Activated CD8-positive, alpha-beta memory T cell treated with anti-CD3 and anti-CD28 coated beads for 1 hour (primary cell): ENCODE measurements at regions not wholly inside any gene's neighbourhood (a gene's known extent, or its start where the extent isn't known, plus 50 kb on each side); places are given as distances from the start of the nearest gene placed in this dataset.

ENCODE experiments used
- DNase-seq, 2 donors: peaks; one replicate each; pipeline ENCODE4 v3.0.0-alpha.2; 2020; ENCODE audit warnings: low read depth in 1 of 2; ENCODE audit errors: extremely low read depth in 1 of 2

DNA sequence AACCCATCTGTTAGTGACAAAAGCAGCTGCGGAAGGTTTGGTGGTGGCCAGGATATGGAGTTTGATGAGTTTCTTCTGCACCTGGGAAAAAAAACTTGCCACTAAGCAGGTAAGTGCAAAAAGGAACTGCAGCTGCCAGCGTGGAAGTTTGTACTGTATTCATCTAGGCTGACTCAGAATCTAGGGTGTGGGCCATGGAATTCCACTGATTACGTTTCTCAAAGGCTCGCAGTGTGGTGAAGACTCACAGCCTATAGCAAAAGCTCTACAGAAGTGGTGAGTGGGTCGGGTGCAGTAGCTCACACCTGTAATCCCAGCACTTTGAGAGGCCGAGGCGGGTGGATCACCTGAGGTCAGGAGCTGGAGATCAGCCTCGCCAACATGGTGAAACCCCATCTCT, 334.6 kb upstream of the GRM7 start:
- no peak for DNase-seq

DNA sequence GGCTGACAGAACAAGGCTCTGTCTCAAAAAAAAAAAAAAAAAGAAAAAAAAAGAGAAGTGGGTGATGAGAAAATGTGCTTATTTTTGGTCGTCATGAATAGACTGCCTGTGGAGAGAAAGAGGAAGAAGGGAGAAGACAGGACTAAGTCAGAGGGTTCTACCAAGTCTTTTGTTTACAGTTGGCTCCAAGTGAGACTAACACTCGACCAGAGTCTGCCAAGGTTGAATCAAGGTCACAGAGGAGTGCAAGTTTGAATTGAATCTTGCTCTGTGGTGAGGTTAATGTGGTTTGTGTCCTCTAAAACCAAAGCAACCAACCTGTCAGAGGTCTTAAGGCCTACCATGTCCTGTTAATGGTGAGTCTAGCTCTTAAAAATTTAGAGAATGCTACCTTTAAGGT, 334.1 kb upstream of the GRM7 start:
- DNase-seq = no peak

DNA sequence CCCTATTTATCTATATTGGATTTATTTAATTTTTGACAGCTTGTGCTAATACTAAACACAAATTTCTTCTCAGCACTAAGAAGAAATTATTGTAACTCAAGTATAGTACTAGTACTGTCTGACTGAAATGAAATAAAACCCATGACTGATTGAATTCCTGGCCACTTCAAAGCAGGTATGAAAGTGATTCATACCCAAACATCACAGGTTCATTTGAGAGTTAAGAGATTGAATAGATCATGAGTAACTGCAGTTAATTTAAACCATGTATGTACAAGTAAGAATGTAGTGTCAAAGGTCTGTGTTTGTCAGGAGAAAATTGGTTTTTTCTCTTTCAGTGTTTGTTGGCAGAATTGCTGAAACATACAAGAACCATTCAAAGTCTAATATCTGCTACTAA, 332.0 kb upstream of the GRM7 start:
- no peak for DNase-seq

DNA sequence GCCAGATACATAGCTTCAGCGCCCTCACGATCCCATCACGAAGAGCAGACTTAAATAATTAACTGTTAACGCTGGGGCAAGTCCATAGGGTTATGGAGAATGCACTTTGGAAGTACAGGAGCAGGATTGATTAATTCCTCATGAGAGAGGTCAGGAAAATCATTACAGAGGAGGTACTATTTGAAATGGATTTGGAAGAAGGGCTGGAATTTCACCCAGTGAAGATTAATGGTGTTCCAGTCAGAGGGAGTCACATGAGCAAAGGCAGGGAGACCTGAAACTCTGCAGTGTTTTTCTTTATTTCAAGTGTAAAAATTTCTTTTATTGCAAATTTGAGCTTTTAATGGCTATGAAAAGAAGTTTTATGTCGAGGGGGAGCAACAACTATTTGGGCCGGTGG, 329.8 kb upstream of the GRM7 start:
- DNase-seq = no peak

DNA sequence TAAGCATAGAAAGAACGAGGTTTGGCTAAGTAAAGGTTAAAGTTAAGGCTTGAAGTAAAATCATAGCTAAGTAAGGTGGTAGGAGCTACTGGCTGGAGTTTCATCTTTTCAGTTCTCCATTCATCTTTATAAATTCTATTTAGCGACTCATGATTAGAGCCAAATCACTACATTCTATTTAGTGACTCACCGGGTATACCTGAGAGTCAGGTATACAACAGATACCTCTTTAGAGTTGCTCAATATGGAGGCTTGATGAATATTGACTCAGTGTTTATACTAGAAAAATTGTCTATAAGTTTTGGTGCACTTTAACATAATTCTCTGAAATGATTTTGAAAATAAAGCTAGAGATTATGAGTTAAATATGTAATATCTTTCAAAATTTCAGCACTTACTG, 328.8 kb upstream of the GRM7 start:
- DNase-seq = no peak

DNA sequence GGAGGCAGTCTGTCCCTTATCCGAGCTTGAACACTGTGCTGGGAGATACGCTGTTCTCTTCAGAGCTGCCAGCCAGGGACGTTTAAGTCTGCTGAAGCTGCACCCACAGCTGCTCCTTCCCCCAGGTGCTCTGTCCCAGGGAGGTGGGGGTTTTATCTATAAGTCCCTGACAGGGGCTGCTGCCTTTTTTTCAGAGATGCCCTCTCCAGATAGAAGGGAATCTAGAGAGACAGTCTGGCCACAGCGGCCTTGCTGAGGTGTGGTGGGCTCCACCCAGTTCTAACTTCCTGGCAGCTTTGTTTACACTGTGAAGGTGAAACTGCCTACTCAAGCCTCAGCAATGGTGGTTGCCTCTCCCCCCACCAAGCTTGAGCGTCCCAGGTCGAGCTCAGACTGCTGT, 319.9 kb upstream of the GRM7 start:
- DNase-seq = no peak

DNA sequence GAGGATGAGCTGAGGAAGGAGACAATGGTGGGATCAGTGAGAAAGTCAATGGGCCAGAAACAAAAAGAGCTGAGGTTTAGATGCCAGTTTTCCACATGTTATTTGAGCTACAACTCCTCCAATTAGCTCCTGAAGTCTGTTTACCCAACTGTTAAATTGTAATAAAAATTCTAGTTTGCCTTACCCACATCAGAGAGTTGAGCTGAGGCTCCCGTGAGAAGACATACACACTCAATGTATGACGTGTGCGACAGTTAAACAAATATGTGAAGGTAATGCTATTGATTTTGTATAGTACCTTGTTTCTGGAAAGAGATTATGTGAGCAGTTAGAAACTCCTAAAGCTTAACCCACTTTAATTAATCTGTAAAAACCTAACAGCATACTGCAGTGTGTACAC, 318.1 kb upstream of the GRM7 start:
- DNase-seq = no peak

DNA sequence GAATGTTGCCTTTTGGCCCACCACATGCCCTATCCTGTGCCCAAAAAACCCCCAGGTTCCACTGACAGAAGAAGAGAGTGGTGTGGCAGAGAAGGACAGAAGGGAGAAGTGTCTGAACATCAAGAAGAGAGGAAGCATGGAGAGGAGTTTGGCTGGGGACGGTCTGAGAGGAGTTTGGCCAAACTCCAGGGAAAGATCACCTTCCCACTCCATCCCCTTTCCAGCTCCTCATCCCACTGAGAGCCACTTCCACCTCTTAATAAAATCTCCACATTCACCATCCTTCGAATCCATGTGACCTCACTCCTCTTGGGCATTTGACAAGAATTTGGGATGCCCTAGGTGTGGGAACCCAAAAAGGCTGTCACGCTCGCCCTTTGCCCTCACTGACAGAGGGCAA, 311.6 kb upstream of the GRM7 start:
- no peak for DNase-seq

DNA sequence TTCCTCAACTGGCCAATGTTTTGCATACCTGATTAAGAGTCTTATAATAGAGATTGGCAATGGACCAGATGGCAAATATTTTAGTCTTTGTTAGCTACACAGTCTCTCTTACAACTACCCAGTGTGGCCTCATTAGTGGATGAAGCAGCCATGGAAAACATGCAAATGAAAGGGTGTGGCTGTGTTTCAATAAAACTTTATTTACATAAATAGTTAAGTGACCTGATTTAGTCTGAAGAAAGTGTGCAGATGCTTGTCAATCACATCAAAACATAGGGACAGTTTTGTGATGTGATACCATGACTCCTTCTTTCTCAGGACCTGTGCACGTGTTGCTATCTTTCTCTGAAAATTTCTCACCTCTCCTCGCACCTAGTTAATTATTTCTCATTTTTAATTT, 309.8 kb upstream of the GRM7 start:
- DNase-seq = no peak

DNA sequence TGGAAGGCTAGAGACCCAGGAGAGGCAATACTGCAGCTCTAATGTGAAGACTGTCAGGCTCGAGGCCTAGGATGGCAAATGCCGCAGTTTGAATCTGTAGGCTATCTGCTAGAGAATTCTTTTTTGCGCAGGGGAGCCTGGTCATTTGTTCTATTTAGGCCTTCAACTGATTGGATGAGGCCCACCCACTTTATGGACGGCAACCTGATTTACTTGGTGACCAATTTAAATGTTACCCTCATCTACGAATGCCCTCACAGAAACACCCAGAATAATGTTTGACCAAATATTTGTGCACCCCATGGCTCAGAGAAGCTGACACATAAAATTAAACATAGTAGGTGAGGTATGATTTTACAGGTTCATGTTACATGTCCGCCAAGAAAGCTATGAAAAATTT, 300.7 kb upstream of the GRM7 start:
- no peak for DNase-seq

DNA sequence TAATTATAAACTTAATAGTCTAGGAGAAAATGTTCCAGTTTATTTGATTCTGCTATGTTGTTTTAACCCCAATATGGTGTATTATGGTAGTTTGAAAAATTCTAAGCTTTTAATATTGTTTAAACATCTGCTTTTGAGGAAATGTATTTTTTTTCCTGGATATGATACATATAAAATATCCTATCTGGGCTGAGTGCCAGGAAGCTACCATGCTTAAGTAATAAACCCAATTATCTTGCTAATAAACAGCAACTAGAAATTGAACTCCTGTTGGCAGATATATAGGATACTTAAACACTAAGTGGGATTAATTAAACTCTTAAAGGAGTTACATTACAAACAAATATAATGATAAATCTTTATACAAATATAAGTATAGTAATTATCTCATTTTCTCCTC, 293.7 kb upstream of the GRM7 start:
- no peak for DNase-seq

DNA sequence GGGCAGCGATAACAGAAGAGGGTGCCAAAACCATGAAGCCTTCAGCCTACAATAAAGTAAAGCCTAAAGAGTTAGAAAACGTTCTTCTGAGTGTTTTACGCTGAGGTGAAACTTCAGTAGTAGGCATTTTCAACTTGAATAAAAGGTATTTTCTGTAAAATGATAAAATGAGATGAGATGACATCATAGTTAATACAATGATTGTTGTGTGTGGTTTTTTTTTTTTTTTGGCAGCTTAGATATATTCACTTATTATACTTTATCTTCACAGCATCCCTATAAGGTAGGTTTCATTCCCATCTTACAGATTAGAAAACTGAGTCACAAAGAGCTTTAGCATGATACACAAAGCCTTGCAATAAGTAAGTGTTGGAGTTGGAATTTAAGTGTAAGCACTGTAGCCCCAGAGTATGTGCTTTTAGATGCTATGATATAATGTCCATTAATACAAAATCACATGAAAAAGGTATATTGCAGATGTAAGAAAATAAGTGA, 291.9 kb upstream of the GRM7 start:
- no peak for DNase-seq

DNA sequence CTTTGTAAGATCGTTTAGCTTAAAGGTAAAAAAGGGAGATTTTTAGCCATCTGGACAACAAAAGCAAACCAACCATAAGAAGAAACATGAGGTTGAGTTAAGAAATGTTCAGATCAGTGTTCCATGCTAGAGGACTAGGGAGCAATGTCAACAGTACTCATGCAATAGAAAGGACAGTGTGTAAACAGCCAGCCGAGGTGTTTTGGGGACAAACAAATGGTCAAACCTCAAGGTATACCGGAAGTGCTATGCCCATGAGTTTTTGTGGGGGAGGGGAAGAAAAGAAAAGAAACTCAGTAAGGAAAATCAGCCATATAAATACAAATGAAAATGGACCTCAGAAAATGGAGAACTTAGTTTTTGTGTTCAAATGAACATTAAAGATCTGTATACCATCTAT, 289.5 kb upstream of the GRM7 start:
- DNase-seq = no peak

DNA sequence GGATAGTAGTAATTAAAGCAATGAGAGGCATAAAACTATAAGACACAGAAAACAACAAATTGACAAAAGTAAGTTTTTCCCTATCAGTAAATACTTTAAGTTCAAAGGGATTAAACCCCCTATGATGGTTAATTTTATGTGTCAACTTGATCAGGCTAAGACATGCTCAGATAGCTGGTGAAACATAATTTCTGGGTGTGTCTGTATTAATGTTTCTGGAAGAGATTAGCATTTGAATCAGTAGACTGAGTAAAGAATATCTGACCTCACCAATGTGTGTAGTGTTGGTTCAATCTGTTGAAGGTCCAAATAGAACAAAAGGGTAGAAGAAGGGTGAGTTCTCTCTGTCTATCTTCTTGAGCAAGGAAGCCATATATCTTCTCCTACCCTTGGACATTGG, 283.3 kb upstream of the GRM7 start:
- DNase-seq = no peak

DNA sequence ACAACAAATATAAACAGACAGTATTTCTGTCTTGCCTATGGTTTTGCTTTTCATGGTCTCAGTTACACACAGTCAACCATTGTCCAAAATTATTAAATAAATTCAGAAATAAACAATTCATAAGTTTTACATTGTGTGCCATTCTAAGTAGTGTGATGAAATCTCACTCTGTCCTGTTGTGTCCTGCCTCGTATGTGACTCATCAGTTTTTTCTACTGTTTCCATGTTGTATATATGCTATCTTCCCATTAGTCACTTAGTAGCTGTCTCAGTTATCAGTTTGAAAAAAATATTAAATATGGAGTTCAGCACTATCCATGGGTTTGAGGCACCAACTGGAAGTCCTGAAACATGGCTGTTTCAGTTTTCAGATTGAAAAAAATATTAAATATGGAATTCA, 282.4 kb upstream of the GRM7 start:
- no peak for DNase-seq

DNA sequence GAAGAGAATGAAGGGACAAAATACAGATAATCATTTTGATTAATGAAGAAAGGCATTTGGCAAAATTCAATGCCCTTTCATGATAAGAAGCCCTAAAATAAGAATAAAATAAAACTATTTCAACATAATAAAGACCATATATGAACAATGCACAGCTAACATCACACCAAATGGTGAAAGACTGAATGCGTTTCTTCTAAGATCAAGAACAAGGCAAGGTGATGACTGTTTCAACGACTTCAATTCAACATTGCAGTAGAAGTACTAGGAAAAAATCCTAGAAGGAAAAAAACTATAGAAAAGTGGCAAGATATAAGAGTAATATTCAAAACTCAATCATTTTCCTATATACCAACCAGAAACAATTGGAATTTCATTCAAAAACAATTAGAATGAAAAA, 280.1 kb upstream of the GRM7 start:
- no peak for DNase-seq

DNA sequence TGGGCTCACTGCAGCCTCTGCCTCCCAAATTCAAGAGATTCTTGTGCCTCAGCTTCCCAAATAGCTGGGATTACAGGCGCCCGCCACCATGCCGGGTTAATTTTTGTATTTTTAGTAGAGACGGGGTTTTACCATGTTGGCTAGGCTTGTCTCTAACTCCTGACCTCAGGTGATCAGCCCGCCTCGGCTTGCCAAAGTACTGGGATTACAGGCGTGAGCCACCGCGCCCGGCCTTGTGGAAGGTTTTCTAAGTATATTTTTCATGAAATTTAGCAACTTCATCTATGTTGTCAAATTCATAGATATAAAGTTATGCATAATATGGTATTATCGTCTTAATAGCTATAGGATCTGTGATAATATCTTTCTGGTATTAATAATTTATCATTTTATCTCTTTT, 275.6 kb upstream of the GRM7 start:
- no peak for DNase-seq

DNA sequence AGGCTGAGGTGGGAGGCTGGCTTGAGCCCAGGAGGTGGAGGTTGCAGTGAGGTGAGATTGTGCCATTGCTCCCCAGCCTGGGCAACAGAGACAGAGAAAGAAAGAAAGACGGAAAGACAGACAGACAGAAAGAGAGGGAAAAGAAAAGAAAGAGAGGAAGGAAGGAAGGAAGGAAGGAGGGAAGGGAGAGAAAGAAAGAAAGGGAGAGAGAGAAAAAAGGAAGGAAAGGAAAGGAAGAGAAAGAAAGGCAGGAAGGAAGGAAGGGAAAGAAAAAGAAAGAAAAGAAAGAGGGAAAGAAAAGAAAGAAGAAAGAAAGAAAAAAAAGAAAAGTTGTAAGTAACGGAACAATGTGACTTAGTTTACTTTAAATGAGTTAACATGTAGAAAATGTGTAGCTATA, 260.7 kb upstream of the GRM7 start:
- DNase-seq = no peak

DNA sequence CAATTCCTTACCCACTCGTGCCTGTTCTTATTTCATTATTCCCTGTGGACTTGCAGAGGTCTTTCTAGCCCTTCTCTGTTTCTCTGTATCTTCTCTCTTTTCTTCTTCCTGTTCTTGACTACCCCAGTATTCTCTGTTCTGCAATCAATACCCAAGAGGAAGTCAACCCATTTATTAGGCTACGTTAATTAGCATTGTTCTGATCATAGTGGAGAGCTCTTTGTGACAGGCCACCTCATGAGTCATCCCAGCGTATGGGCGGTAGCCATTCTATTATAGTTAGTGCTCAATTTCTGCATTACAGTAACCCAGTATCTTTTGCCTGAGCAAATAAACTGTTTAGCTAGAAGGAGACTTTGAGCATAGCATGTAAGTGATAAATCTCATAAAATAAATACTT, 259.5 kb upstream of the GRM7 start:
- DNase-seq = no peak

DNA sequence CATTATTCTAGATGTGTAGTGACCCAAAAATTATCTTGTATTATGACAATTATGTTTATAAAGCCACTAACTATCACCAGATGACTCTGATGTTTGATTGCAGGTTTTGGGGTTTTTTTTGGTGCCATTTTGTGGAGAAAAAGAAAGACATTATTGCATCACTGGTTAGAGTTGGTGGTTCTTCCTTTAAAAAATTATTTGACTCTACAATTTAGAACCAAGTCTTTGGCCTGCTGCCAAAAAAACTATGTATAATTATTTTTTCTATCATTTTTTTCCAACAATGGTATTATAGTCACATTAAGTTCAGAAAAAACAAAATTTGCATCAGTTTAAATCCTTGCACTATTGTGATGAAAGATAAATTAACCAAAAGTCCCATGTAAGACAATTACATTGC, 258.6 kb upstream of the GRM7 start:
- no peak for DNase-seq

DNA sequence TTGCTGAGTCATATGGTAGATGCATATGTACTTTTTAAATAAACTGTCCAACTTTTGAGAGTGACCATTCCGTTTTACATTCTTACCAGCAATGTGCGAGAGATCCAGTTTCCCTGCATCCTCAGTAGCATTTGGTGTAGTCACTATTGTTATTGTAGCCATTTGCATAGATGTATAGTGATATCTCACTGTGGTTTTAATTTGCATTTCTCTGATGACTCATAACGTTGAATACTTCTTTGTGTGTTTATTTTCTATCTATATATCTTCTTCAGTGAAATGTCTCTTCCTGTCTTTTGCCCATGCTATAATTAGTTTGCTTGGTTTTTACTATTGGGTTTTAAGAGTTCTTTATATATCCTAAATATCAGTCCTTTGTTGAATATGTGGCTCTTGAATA, 255.7 kb upstream of the GRM7 start:
- DNase-seq = no peak

DNA sequence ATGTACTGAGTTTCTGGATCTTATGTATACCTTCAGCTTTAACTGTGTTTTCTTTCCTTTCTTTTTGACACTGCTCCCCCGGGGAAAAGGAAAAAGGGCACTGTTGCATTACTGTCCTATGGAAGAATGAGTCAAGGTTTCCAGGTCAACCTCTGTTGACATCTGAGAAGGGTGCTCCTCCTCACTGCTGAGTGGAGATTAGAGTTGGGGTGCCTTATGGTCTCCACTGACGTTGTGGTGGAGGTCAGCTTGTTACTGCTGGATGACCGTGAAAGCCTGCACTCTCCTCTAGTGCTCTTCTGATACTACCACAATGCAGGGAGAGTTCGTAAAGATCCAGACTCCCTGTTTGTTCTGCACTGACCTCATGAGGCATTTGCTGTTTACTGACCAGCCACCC, 252.1 kb upstream of the GRM7 start:
- no peak for DNase-seq

DNA sequence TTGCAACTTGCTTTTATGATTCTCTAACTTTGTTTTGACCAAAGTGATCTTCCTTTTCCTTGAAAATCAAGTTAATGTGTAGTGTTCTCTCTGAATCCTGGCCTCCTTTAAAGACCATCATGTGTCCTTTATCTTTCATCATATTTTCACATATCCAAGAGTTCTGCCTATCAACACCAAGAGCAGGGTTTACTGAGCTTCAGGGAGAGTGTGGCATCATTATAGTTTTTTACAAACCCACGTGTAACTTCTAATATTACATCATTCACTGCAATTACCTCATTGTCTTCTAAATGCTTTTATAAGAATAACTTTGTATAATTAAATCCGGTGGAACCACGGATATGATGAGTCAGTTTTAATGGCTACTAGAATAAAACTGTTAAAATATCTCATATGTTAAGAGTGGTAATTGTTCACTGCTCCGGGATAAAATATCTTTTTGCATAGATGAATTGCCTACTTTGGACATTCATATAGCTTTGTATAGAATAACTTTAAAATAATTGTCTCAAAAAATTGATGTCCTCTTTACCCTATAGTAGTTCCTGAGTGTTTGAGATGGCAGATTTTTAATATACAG, 248.8 kb upstream of the GRM7 start:
- no peak for DNase-seq

DNA sequence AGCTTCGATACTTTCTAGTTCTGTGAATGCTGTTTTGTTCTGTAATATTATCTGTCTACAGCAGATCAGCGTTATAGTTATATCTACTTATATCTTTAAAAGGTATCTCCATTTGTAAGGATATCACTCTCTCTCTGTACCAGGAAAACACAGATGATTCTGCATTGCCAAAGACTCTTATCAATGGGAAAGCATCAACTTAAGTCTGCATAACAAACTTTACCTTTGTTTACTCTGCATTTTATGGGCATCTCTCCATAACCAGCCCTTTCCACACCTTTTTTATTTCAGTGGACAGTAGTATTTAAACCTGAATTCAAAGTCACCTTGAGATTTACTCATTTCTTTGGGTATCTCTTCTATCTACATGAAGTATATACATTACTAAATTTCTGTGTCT, 238.7 kb upstream of the GRM7 start:
- no peak for DNase-seq
